ENCODE measurements at regions not wholly inside any gene's neighbourhood (a gene's known extent, or its start where the extent isn't known, plus 50 kb on each side); places are given as distances from the start of the nearest gene placed in this dataset.

DNA sequence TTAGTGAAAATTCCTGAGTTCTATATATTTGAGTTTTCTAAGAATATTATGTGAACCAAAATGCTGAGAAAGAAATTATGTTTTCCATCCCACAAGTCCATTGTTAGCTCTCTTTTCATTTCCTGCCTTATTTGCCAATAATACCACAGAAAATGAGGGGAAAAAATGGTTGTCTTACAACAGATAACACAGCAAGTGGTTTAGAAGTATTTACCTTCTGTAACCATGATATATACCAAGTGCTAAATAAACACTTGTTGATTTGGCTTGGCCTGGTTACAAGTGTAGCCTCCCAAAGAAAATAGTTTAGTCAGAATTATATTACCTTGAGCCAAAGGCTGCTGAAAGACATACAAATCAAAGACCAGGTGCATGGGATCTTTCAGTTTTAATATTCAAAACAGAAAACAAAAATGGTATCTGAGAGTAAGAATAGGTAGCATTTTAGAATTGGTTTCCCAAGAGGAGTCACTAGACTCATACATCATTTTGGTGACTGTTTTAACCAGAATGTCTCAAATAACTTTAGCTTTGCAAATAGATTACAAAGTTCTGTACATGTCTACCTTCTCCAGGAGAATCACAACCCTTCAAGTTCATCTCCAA, 439.8 kb upstream of the DYNLRB2 start:
- TF ChIP-seq CTCF (IDR thresholded peaks at IDR 0.05; ENCODE audit: low read depth, low read length, poor library complexity, severe bottlenecking): no peak
- no peak for TF ChIP-seq EZH2phosphoT487 (IDR thresholded peaks at IDR 0.05; ENCODE audit: borderline replicate concordance, low read length)

Data from DOHH2 (cell line).